ENCODE measurements at regions not wholly inside any gene's neighbourhood (a gene's known extent, or its start where the extent isn't known, plus 50 kb on each side); places are given as distances from the start of the nearest gene placed in this dataset.

DNA sequence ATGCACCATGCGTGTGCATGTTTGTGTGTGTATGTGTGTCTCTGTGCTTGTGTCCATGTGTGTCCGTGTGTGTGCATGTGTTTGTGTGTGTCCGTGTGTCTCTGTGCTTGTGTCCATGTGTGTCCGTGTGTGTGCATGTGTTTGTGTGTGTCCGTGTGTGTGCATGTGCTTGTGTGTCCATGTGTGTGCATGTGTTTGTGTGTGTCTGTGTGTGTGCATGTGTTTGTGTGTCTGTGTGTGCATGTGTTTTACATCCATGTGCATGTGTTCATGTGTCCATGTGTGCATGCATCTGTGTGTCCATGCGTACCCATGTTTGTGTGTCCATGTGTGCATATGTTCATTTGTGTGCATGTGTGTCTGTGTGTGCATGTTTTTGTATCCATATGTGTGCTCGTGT lies 100.5 kb downstream of the LBH start:
- intact Hi-C loops (cut with micrococcal nuclease; ENCODE audit: unreplicated experiment): no loop called here
- Histone ChIP-seq H3K4me2 (ENCODE audit: low read length) (no peak overlapping the region), H2AFZ (ENCODE audit: low read length) (no peak overlapping the region), H3K79me2 (ENCODE audit: insufficient read depth, low read depth, low read length) (no peaks in the 10 kb centered on the region), H3K9me2 (ENCODE audit: insufficient read depth, low read length) (no peaks in the 10 kb centered on the region), H3K4me1 (ENCODE audit: insufficient read depth, low read length, poor library complexity, severe bottlenecking) (peaks cover 25% of the 10 kb centered on the region), H4K20me1 (ENCODE audit: insufficient read depth, low read length) (no peaks in the 10 kb centered on the region), H3K27ac (ENCODE audit: low read depth, low read length, poor library complexity, severe bottlenecking) (no peak overlapping the region), H3K36me3 (ENCODE audit: insufficient read depth, low read length) (no peaks in the 10 kb centered on the region), H3K4me3 (ENCODE audit: low read depth, low read length, poor library complexity, severe bottlenecking) (no peak overlapping the region), H3K9me3 (ENCODE audit: low read length) (no peaks in the 10 kb centered on the region)
- no TSS peak for BruUV-seq (replicated peaks)
- POLR2A ChIA-PET: interaction anchor here (1.2 kb wide), 1 partner anchor 185 kb away, joined by 3 read pairs; the partner anchor contains the start of gene YPEL5
- no peak for TF ChIP-seq EZH2phosphoT487 (IDR thresholded peaks at IDR 0.05; ENCODE audit: borderline replicate concordance, low read depth, low read length)
- TF ChIP-seq, protein P1, sequence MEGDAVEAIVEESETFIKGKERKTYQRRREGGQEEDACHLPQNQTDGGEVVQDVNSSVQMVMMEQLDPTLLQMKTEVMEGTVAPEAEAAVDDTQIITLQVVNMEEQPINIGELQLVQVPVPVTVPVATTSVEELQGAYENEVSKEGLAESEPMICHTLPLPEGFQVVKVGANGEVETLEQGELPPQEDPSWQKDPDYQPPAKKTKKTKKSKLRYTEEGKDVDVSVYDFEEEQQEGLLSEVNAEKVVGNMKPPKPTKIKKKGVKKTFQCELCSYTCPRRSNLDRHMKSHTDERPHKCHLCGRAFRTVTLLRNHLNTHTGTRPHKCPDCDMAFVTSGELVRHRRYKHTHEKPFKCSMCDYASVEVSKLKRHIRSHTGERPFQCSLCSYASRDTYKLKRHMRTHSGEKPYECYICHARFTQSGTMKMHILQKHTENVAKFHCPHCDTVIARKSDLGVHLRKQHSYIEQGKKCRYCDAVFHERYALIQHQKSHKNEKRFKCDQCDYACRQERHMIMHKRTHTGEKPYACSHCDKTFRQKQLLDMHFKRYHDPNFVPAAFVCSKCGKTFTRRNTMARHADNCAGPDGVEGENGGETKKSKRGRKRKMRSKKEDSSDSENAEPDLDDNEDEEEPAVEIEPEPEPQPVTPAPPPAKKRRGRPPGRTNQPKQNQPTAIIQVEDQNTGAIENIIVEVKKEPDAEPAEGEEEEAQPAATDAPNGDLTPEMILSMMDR (conservative IDR thresholded peaks at IDR 0.05; ENCODE audit: low read length): no peak
- CTCF ChIA-PET (ENCODE audit: unreplicated experiment): no interaction called here
- DNase-seq (ENCODE audit: low spot score): no peak

DNA sequence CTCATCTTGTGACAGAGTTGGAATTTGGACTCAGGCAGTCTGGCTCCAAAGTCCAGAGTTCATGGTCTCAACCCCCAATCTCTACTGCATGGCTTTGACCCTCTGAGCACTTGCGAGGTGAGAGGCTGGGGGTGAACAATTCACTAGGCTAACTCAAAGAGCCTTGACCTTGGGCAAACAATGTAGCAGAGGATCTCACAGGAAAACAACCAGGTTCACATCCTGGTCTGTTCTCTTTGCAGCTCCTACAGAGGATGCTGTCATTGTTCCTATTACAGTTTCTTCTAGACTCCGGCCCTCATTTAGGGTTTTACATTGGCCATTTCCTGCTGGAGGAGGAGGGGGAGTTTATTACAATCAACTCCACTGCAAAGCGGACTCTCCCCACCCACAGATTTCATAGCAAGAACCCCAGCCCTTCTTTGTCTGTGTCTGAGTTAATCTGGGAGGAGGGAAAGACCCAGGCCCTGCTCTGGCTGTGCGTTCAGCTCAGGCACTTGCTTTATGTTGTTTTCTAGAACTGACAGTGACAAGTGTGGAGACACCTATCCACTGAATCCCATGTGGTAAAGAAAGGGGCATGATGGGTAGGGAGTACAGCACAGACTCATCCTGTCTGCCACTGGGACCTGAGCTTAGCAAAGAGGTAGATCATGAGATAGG lies 101.6 kb downstream of the LBH start:
- peaks cover 35% of the 10 kb centered on the region for H3K4me1 ChIP-seq (ENCODE audit: insufficient read depth, low read length, poor library complexity, severe bottlenecking)
- H3K36me3 ChIP-seq (ENCODE audit: insufficient read depth, low read length): no peaks in the 10 kb centered on the region
- no TSS peak for BruUV-seq (replicated peaks)
- no peak overlapping the region for H3K27ac ChIP-seq (ENCODE audit: low read depth, low read length, poor library complexity, severe bottlenecking)
- no peaks in the 10 kb centered on the region for H4K20me1 ChIP-seq (ENCODE audit: insufficient read depth, low read length)
- H3K9me3 ChIP-seq (ENCODE audit: low read length): no peaks in the 10 kb centered on the region
- H3K9me2 ChIP-seq (ENCODE audit: insufficient read depth, low read length): no peaks in the 10 kb centered on the region
- TF ChIP-seq, protein P1 (conservative IDR thresholded peaks at IDR 0.05; ENCODE audit: low read length): no peak
- no peak for TF ChIP-seq EZH2phosphoT487 (IDR thresholded peaks at IDR 0.05; ENCODE audit: borderline replicate concordance, low read depth, low read length)
- ChIA-PET POLR2A (no interaction called here), CTCF (ENCODE audit: unreplicated experiment) (no interaction called here)
- no peaks in the 10 kb centered on the region for H3K79me2 ChIP-seq (ENCODE audit: insufficient read depth, low read depth, low read length)
- intact Hi-C loops (cut with micrococcal nuclease; ENCODE audit: unreplicated experiment): no loop called here
- H3K4me3 ChIP-seq (ENCODE audit: low read depth, low read length, poor library complexity, severe bottlenecking): no peak overlapping the region
- no peak for DNase-seq (ENCODE audit: low spot score)
- H3K4me2 ChIP-seq (ENCODE audit: low read length): no peak overlapping the region
- H2AFZ ChIP-seq (ENCODE audit: low read length): no peak overlapping the region

DNA sequence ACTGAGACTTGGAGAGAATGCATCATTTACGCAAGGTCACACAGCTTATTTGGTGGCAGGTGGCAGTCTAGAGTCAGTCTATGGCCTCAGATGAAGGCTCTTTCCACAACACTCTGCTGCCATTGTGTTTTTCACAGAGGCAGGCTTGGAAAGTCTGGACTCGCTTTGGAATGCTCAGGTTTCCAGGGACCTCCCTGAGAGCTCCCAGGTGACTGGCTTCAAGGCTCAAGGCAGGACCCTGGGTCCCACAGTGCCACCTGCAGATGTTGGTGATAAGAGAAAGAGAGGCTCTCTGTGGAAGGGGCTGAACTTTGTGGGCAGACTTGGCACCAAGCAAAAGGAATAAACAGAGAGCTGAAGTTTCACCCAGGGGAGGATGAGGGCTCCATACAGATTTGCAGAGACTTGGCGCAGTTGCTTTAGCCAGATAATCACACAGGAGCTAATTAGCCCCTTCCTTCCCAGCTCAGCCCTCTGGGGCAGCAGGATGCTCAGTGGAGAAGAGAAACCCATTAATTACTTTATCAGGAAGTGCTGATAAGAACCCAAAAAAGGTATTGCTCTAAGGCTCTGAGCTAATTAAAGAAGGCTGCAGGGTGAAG lies 103.5 kb downstream of the LBH start:
- H3K4me3 ChIP-seq (ENCODE audit: low read depth, low read length, poor library complexity, severe bottlenecking): no peak overlapping the region
- H3K4me2 ChIP-seq (ENCODE audit: low read length): peak overlapping the region; percentile 79
- ChIA-PET POLR2A (interaction anchor here (0.6 to 4.8 kb wide), 14 partner anchors 9 to 188 kb away, joined by 3 to 31 read pairs (median 6); partner anchors contain the start of gene YPEL5), CTCF (ENCODE audit: unreplicated experiment) (interaction anchor here (0.8 to 2.1 kb wide), 11 partner anchors 9 to 377 kb away, joined by 3 to 10 read pairs (median 4); no protein-coding TSS in a partner anchor)
- no peak for TF ChIP-seq EZH2phosphoT487 (IDR thresholded peaks at IDR 0.05; ENCODE audit: borderline replicate concordance, low read depth, low read length)
- TF ChIP-seq, protein P1 (conservative IDR thresholded peaks at IDR 0.05; ENCODE audit: low read length): peak; percentile 72
- H4K20me1 ChIP-seq (ENCODE audit: insufficient read depth, low read length): no peaks in the 10 kb centered on the region
- DNase-seq (ENCODE audit: low spot score): peak; percentile 40
- peak overlapping the region; percentile 87 for H3K27ac ChIP-seq (ENCODE audit: low read depth, low read length, poor library complexity, severe bottlenecking)
- no TSS peak for BruUV-seq (replicated peaks)
- peak overlapping the region; percentile 96 for H2AFZ ChIP-seq (ENCODE audit: low read length)
- no peaks in the 10 kb centered on the region for H3K36me3 ChIP-seq (ENCODE audit: insufficient read depth, low read length)
- H3K9me2 ChIP-seq (ENCODE audit: insufficient read depth, low read length): no peaks in the 10 kb centered on the region
- peaks cover 37% of the 10 kb centered on the region for H3K4me1 ChIP-seq (ENCODE audit: insufficient read depth, low read length, poor library complexity, severe bottlenecking)
- intact Hi-C loops (cut with micrococcal nuclease; ENCODE audit: unreplicated experiment): loop anchor here (1.0 to 5.0 kb wide), 5 partner anchors 96 to 377 kb away; partner anchors contain the start of gene YPEL5
- H3K9me3 ChIP-seq (ENCODE audit: low read length): no peaks in the 10 kb centered on the region
- no peaks in the 10 kb centered on the region for H3K79me2 ChIP-seq (ENCODE audit: insufficient read depth, low read depth, low read length)
